PC-3 (cell line): ENCODE measurements at regions not wholly inside any gene's neighbourhood (a gene's known extent, or its start where the extent isn't known, plus 50 kb on each side); places are given as distances from the start of the nearest gene placed in this dataset.

ENCODE experiments used
- EZH2 ChIP-seq: fragments of 300-600 bp; sonication (generic); IDR thresholded peaks from one replicate; pipeline ENCODE4 v1.6.1; 2017; ENCODE audit warnings: antibody characterized with exemption, mild to moderate bottlenecking, low read length; ENCODE audit not compliant: unreplicated experiment
- EZH2phosphoT487 ChIP-seq: fragments of 300-600 bp; sonication (generic); IDR thresholded peaks from 2 replicates; pipeline ENCODE4 v1.6.1; 2018; ENCODE audit warnings: mild to moderate bottlenecking, antibody characterized with exemption, low read length, borderline replicate concordance
- TF ChIP-seq, protein P1 (sequence below): fragments of 300-600 bp; sonication (generic); conservative IDR thresholded peaks from 2 replicates; pipeline ENCODE4 v1.5.1; 2017; ENCODE audit warnings: antibody characterized with exemption, low read depth, mild to moderate bottlenecking, low read length

DNA sequence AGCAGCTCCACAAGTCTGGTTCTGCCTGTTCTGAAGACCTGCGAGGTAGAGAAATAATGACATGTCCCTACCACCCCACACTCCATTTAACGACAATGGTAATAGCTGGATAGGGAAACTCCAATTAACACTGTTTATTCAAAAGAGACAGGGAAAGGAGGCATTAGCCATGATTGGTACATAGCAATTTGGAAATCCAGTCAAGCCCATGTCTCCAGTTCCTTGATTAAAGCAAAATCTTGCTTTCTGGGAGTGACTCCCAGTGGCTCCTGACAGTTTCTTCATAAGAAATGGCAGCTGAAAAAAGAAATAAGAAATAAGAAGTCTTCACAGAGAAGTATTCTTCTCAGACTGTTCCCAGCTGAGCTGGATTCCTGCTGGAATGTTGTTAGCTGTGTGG, 140.7 kb upstream of the LYZL2 start:
- TF ChIP-seq, protein P1, sequence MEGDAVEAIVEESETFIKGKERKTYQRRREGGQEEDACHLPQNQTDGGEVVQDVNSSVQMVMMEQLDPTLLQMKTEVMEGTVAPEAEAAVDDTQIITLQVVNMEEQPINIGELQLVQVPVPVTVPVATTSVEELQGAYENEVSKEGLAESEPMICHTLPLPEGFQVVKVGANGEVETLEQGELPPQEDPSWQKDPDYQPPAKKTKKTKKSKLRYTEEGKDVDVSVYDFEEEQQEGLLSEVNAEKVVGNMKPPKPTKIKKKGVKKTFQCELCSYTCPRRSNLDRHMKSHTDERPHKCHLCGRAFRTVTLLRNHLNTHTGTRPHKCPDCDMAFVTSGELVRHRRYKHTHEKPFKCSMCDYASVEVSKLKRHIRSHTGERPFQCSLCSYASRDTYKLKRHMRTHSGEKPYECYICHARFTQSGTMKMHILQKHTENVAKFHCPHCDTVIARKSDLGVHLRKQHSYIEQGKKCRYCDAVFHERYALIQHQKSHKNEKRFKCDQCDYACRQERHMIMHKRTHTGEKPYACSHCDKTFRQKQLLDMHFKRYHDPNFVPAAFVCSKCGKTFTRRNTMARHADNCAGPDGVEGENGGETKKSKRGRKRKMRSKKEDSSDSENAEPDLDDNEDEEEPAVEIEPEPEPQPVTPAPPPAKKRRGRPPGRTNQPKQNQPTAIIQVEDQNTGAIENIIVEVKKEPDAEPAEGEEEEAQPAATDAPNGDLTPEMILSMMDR, result no peak
- TF ChIP-seq EZH2phosphoT487 (no peak), EZH2 (no peak)
